HL-60 (cell line): ENCODE measurements at regions not wholly inside any gene's neighbourhood (a gene's known extent, or its start where the extent isn't known, plus 50 kb on each side); places are given as distances from the start of the nearest gene placed in this dataset.

Source experiments
- DNase-seq, 2 experiments: peaks; one replicate each; pipeline ENCODE4 v3.0.0-alpha.2; 2010 to 2020; ENCODE audit warnings: low read depth in 1 of 2, low spot score in 1 of 2
- H3K27ac ChIP-seq: fragments of 250-450 bp; sonication (Bioruptor Pico); replicated peaks from 2 replicates; pipeline ENCODE4 v1.5.1; 2020; ENCODE audit warnings: mild to moderate bottlenecking, moderate library complexity
- H3K27me3 ChIP-seq: fragments of 250-450 bp; sonication (Bioruptor Pico); 2 replicates; pipeline ENCODE4 v1.5.1; 2021; ENCODE audit warnings: mild to moderate bottlenecking, moderate library complexity; ENCODE audit not compliant: insufficient read depth, poor library complexity, severe bottlenecking
- H3K4me3 ChIP-seq: replicated peaks from 2 replicates; pipeline ENCODE4 v1.5.1; 2011; ENCODE audit warnings: mild to moderate bottlenecking, control low read depth, low read length; ENCODE audit not compliant: insufficient read depth
- GABPA ChIP-seq: IDR thresholded peaks from 2 replicates; pipeline ENCODE4 v1.6.1; 2012; ENCODE audit warnings: low read depth
- POLR2AphosphoS5 ChIP-seq: IDR thresholded peaks from 2 replicates; pipeline ENCODE4 v1.6.1; 2012; ENCODE audit warnings: low read depth
- SPI1 ChIP-seq: IDR thresholded peaks from 2 replicates; pipeline ENCODE4 v1.6.1; 2012; ENCODE audit warnings: low read depth, mild to moderate bottlenecking, borderline replicate concordance
- TF ChIP-seq, protein P1 (sequence below): IDR thresholded peaks from 2 replicates; pipeline ENCODE4 v1.6.1; 2012; ENCODE audit warnings: low read depth; ENCODE audit not compliant: insufficient replicate concordance
- TF ChIP-seq, protein P2 (sequence below): IDR thresholded peaks from one replicate; pipeline ENCODE4 v1.5.1; 2011; ENCODE audit warnings: low read length, control low read depth, inconsistent platforms; ENCODE audit not compliant: insufficient read depth

DNA sequence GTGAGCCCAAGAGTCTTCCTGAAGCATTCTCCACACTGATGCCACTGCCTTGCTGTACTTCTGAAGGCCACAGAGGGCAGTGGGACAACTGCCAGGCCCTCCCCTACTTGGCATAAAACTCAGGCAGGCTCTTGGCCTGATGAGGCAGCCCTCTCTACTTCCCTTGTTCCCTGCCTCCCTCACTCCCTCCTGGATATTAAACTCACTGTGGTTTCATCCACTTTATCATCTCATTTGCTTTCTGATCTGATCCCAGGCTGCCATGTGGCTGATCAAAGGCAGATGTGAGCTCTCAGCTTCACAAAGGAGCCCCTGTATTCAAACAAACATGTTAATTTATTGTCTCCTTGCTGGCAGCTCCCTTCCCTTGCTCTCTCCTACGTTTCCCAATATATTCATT is 533.5 kb downstream of the IGSF11 start:
- no peak for DNase-seq
- H3K27me3 ChIP-seq, result no peaks in the 10 kb centered on the region
- no peak overlapping the region for H3K4me3 ChIP-seq
- TF ChIP-seq GABPA, result no peak
- TF ChIP-seq, protein P1, sequence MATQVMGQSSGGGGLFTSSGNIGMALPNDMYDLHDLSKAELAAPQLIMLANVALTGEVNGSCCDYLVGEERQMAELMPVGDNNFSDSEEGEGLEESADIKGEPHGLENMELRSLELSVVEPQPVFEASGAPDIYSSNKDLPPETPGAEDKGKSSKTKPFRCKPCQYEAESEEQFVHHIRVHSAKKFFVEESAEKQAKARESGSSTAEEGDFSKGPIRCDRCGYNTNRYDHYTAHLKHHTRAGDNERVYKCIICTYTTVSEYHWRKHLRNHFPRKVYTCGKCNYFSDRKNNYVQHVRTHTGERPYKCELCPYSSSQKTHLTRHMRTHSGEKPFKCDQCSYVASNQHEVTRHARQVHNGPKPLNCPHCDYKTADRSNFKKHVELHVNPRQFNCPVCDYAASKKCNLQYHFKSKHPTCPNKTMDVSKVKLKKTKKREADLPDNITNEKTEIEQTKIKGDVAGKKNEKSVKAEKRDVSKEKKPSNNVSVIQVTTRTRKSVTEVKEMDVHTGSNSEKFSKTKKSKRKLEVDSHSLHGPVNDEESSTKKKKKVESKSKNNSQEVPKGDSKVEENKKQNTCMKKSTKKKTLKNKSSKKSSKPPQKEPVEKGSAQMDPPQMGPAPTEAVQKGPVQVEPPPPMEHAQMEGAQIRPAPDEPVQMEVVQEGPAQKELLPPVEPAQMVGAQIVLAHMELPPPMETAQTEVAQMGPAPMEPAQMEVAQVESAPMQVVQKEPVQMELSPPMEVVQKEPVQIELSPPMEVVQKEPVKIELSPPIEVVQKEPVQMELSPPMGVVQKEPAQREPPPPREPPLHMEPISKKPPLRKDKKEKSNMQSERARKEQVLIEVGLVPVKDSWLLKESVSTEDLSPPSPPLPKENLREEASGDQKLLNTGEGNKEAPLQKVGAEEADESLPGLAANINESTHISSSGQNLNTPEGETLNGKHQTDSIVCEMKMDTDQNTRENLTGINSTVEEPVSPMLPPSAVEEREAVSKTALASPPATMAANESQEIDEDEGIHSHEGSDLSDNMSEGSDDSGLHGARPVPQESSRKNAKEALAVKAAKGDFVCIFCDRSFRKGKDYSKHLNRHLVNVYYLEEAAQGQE, result no peak
- TF ChIP-seq POLR2AphosphoS5, result no peak
- no peak for TF ChIP-seq SPI1
- TF ChIP-seq, protein P2, sequence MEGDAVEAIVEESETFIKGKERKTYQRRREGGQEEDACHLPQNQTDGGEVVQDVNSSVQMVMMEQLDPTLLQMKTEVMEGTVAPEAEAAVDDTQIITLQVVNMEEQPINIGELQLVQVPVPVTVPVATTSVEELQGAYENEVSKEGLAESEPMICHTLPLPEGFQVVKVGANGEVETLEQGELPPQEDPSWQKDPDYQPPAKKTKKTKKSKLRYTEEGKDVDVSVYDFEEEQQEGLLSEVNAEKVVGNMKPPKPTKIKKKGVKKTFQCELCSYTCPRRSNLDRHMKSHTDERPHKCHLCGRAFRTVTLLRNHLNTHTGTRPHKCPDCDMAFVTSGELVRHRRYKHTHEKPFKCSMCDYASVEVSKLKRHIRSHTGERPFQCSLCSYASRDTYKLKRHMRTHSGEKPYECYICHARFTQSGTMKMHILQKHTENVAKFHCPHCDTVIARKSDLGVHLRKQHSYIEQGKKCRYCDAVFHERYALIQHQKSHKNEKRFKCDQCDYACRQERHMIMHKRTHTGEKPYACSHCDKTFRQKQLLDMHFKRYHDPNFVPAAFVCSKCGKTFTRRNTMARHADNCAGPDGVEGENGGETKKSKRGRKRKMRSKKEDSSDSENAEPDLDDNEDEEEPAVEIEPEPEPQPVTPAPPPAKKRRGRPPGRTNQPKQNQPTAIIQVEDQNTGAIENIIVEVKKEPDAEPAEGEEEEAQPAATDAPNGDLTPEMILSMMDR, result no peak
- no peak overlapping the region for H3K27ac ChIP-seq

DNA sequence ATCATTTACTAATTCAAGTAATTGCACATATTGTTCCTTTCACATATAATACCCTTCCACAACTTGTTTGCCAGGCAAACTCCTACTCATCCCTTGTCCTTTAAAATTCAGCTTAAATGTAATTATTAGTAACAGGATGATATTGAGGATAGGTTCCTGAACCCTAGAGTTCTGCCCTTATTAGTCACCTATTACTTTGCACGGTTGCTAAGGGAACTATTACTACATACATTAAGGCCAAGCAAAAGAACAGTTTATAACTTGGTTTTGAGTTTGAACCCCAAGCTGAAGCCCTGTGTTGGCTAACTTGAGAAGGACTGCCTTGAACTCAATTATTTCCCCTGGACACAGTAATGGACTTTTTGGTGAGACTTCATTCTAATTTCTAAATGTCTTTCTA is 529.7 kb downstream of the IGSF11 start:
- DNase-seq, result no peak
- Histone ChIP-seq H3K27me3 (no peaks in the 10 kb centered on the region), H3K27ac (no peak overlapping the region), H3K4me3 (no peak overlapping the region)
- TF ChIP-seq GABPA (no peak), SPI1 (no peak), POLR2AphosphoS5 (no peak)
- TF ChIP-seq, protein P1, result no peak
- TF ChIP-seq, protein P2, result no peak

DNA sequence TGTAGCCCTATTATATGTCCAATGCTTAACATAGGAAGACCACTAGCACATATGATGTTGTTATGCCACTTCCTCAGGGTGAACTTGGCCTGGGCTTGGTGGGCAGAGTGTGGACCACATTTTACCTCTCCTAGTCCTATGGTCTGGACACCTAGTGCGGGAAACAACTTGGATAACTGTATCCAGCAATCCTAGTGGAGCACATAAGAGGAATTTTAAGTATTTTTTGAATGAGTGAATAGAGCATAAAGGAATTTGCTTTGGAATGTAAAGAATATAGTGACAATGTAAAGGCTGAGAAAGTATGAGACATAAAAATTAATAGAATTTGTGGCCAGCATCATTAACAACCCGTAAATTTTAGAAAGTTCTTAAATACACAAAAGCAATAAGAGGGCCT is 528.9 kb downstream of the IGSF11 start:
- TF ChIP-seq SPI1 (no peak), POLR2AphosphoS5 (no peak), GABPA (no peak)
- TF ChIP-seq, protein P1, result no peak
- TF ChIP-seq, protein P2, result no peak
- DNase-seq, result no peak
- Histone ChIP-seq H3K27me3 (no peaks in the 10 kb centered on the region), H3K27ac (no peak overlapping the region), H3K4me3 (no peak overlapping the region)
